PC-3 (cell line): ENCODE measurements at regions not wholly inside any gene's neighbourhood (a gene's known extent, or its start where the extent isn't known, plus 50 kb on each side); places are given as distances from the start of the nearest gene placed in this dataset.
"Not testable (repeated sequence)": the region's sequence is repeated elsewhere in the genome, so short reads cannot be mapped to it uniquely, and the experiment has no call there.

Experiments
- ATAC-seq: fragments of 200-7000 bp; cut with Tn5 transposase; 2 replicates; pipeline ENCODE4 v1.9.1; 2020; ENCODE audit warnings: mild to moderate bottlenecking, moderate library complexity
- BruUV-seq: library from RNA; stranded (reverse); fragments of 400-500 nt; replicated peaks from 2 replicates; lab custom pipeline; 2021; lab: Mats Ljungman, UMichigan
- CTCF ChIA-PET: fragments of 300-600 bp; sonication (Branson Sonifier 250); formaldehyde crosslinking; loops from one replicate; lab custom pipeline; 2022; ENCODE audit warnings: antibody characterized with exemption; lab: Charles Lee
- POLR2A ChIA-PET: fragments of 300-600 bp; sonication (Branson Sonifier 250); formaldehyde crosslinking; loops from one replicate; lab custom pipeline; 2022; ENCODE audit warnings: antibody characterized with exemption; ENCODE audit not compliant: unreplicated experiment; lab: Charles Lee
- DNase-seq: peaks from one replicate; pipeline ENCODE4 v3.0.0-alpha.2; 2015
- H2AFZ ChIP-seq: fragments of 300-600 bp; sonication (generic); 2 replicates; pipeline ENCODE4 v1.6.0; 2016; ENCODE audit warnings: antibody characterized with exemption, low read length
- H3F3A ChIP-seq: fragments of 300-600 bp; sonication (generic); one replicate; pipeline ENCODE4 v1.6.0; 2017; ENCODE audit warnings: antibody characterized with exemption, low read length, control low read depth, mild to moderate bottlenecking; ENCODE audit not compliant: unreplicated experiment
- H3K27ac ChIP-seq: fragments of 300-600 bp; sonication (generic); 2 replicates; pipeline ENCODE4 v1.5.1; 2016; ENCODE audit warnings: mild to moderate bottlenecking, low read length
- H3K27me3 ChIP-seq: fragments of 300-600 bp; sonication (generic); 2 replicates; pipeline ENCODE4 v1.6.1; 2016; ENCODE audit warnings: low read length, mixed read lengths
- H3K36me3 ChIP-seq: fragments of 300-600 bp; sonication (generic); 2 replicates; pipeline ENCODE4 v1.6.1; 2016; ENCODE audit warnings: low read depth, mixed run types, low read length, mixed read lengths
- H3K4me1 ChIP-seq: fragments of 300-600 bp; sonication (generic); 2 replicates; pipeline ENCODE4 v1.5.1; 2016; ENCODE audit warnings: low read length; ENCODE audit not compliant: insufficient read depth
- H3K4me2 ChIP-seq: fragments of 300-600 bp; sonication (generic); 2 replicates; pipeline ENCODE4 v1.6.0; 2016; ENCODE audit warnings: low read length
- H3K4me3 ChIP-seq: fragments of 300-600 bp; sonication (generic); 2 replicates; pipeline ENCODE4 v1.5.1; 2016; ENCODE audit warnings: mild to moderate bottlenecking, low read length, mixed read lengths
- H3K79me2 ChIP-seq: fragments of 300-600 bp; sonication (generic); 2 replicates; pipeline ENCODE4 v1.6.1; 2017; ENCODE audit warnings: low read length, mixed read lengths
- H3K9ac ChIP-seq: fragments of 300-600 bp; sonication (generic); 2 replicates; pipeline ENCODE4 v1.6.0; 2016; ENCODE audit warnings: mild to moderate bottlenecking, low read length
- H3K9me2 ChIP-seq: fragments of 300-600 bp; sonication (generic); replicated peaks from 2 replicates; pipeline ENCODE4 v1.6.1; 2016; ENCODE audit warnings: mixed run types, low read length, mixed read lengths
- H3K9me3 ChIP-seq: fragments of 300-600 bp; sonication (generic); 2 replicates; pipeline ENCODE4 v1.6.1; 2016; ENCODE audit warnings: low read length, mixed read lengths
- H4K20me1 ChIP-seq: fragments of 300-600 bp; sonication (generic); 2 replicates; pipeline ENCODE4 v1.6.1; 2016; ENCODE audit warnings: low read length, mixed read lengths
- CTCF ChIP-seq: fragments of 300-600 bp; sonication (generic); conservative IDR thresholded peaks from 2 replicates; pipeline ENCODE4 v1.5.1; 2017; ENCODE audit warnings: antibody characterized with exemption, low read depth, mild to moderate bottlenecking, low read length
- EZH2 ChIP-seq: fragments of 300-600 bp; sonication (generic); IDR thresholded peaks from one replicate; pipeline ENCODE4 v1.6.1; 2017; ENCODE audit warnings: antibody characterized with exemption, mild to moderate bottlenecking, low read length; ENCODE audit not compliant: unreplicated experiment
- EZH2phosphoT487 ChIP-seq: fragments of 300-600 bp; sonication (generic); IDR thresholded peaks from 2 replicates; pipeline ENCODE4 v1.6.1; 2018; ENCODE audit warnings: mild to moderate bottlenecking, antibody characterized with exemption, low read length, borderline replicate concordance
- intact Hi-C: fragments of 100-400 bp; cut with micrococcal nuclease; formaldehyde crosslinking; loops from 2 replicates; pipeline ENCODE4 v1.9.0; 2023

- no peaks in the 10 kb centered on the region for H3K79me2 ChIP-seq
- H3K27ac ChIP-seq: no peak overlapping the region
- no peak overlapping the region for H3K4me3 ChIP-seq
- POLR2A ChIA-PET: no interaction called here
- no peaks in the 10 kb centered on the region for H3K27me3 ChIP-seq
- no peak overlapping the region for H3K9ac ChIP-seq
- no peaks in the 10 kb centered on the region for H3K9me3 ChIP-seq
- no peaks in the 10 kb centered on the region for H4K20me1 ChIP-seq
- intact Hi-C loops: no loop called here
- TF ChIP-seq EZH2 (no peak), CTCF (no peak), EZH2phosphoT487 (no peak)
- DNase-seq (no peak), ATAC-seq (no peak)
- no peaks in the 10 kb centered on the region for H3K36me3 ChIP-seq
- no peaks in the 10 kb centered on the region for H3K9me2 ChIP-seq
- no TSS peak for BruUV-seq
- no peaks in the 10 kb centered on the region for H3F3A ChIP-seq
- no peak overlapping the region for H2AFZ ChIP-seq
- no peaks in the 10 kb centered on the region for H3K4me1 ChIP-seq
- CTCF ChIA-PET: no interaction called here
- H3K4me2 ChIP-seq: no peak overlapping the region
Measured at GRCh38 chr5:108459769-108460168, 77.9 kb upstream of the FBXL17 start.

GRCh38 chr5:108451269-108451668 is 69.4 kb upstream of the FBXL17 start:
- Histone ChIP-seq H3K79me2 (no peaks in the 10 kb centered on the region), H3K36me3 (no peaks in the 10 kb centered on the region), H3F3A (no peaks in the 10 kb centered on the region), H4K20me1 (no peaks in the 10 kb centered on the region), H3K27me3 (no peaks in the 10 kb centered on the region), H3K4me3 (no peak overlapping the region), H3K9me3 (no peaks in the 10 kb centered on the region), H3K9me2 (no peaks in the 10 kb centered on the region), H3K9ac (no peak overlapping the region), H3K27ac (no peak overlapping the region), H3K4me1 (no peaks in the 10 kb centered on the region), H2AFZ (no peak overlapping the region), H3K4me2 (no peak overlapping the region)
- POLR2A ChIA-PET: no interaction called here
- BruUV-seq: no TSS peak
- no peak for ATAC-seq
- CTCF ChIA-PET: no interaction called here
- intact Hi-C loops: no loop called here
- no peak for TF ChIP-seq EZH2phosphoT487
- TF ChIP-seq EZH2: no peak
- TF ChIP-seq CTCF: peak; percentile 58
- peak; percentile 34 for DNase-seq

DNA sequence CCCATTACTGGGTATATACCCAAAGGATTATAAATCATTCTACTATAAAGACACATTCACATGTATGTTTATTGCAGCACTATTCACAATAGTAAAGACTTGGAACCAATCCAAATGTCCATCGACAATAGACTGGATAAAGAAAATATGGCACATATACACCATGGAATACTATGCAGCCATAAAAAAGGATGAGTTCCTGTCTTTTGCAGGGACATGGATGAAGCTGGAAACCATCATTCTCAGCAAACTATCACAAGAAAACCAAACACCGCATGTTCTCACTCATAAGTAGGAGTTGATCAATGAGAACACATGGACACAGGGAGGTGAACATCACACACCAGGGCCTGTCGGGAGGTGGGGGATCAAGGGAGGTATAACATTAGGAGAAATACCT is 62.2 kb upstream of the FBXL17 start:
- H3F3A ChIP-seq, H3K27me3 ChIP-seq, POLR2A ChIA-PET, CTCF ChIA-PET, H3K79me2 ChIP-seq, ATAC-seq, BruUV-seq, H3K27ac ChIP-seq, intact Hi-C loops, H3K36me3 ChIP-seq, H3K4me1 ChIP-seq, H2AFZ ChIP-seq, H3K9me3 ChIP-seq, H3K9ac ChIP-seq, H4K20me1 ChIP-seq, DNase-seq, H3K4me2 ChIP-seq, H3K4me3 ChIP-seq, H3K9me2 ChIP-seq: not testable (repeated sequence)

GRCh38 chr5:108442063-108442651 is 60.3 kb upstream of the FBXL17 start:
- H3K9me3 ChIP-seq, H3K36me3 ChIP-seq, H4K20me1 ChIP-seq, H3K79me2 ChIP-seq, POLR2A ChIA-PET, intact Hi-C loops, ATAC-seq, H3K4me3 ChIP-seq, H3K4me1 ChIP-seq, BruUV-seq, H3K9ac ChIP-seq, H2AFZ ChIP-seq, H3K9me2 ChIP-seq, H3F3A ChIP-seq, H3K4me2 ChIP-seq, CTCF ChIA-PET, H3K27ac ChIP-seq, H3K27me3 ChIP-seq, DNase-seq: not testable (repeated sequence)
